Left ventricle myocardium inferior (tissue), 1 donor: ENCODE measurements at regions not wholly inside any gene's neighbourhood (a gene's known extent, or its start where the extent isn't known, plus 50 kb on each side); places are given as distances from the start of the nearest gene placed in this dataset.

ENCODE experiments used
- DNase-seq: peaks from one replicate; pipeline ENCODE4 v3.0.0-alpha.2; 2020
- H3K27ac ChIP-seq: fragments of 200-600 bp; replicated peaks from 2 replicates; pipeline ENCODE4 v1.8.0; 2021
- H3K27me3 ChIP-seq: fragments of 200-600 bp; 2 replicates; pipeline ENCODE4 v1.8.0; 2021; ENCODE audit warnings: low read depth
- H3K36me3 ChIP-seq: fragments of 200-600 bp; 2 replicates; pipeline ENCODE4 v1.8.0; 2021
- H3K4me1 ChIP-seq: fragments of 200-600 bp; 2 replicates; pipeline ENCODE4 v1.8.0; 2021
- H3K4me3 ChIP-seq: fragments of 200-600 bp; 2 replicates; pipeline ENCODE4 v1.8.0; 2021; ENCODE audit warnings: mild to moderate bottlenecking, moderate library complexity
- H3K9me3 ChIP-seq: fragments of 200-600 bp; replicated peaks from 2 replicates; pipeline ENCODE4 v1.8.0; 2021
- intact Hi-C: fragments of 100-400 bp; cut with micrococcal nuclease; formaldehyde crosslinking; loops from one replicate; pipeline ENCODE4 v1.11.0; 2022
- TF ChIP-seq, protein P1 (sequence below): fragments of 200-600 bp; IDR thresholded peaks from 2 replicates; pipeline ENCODE4 v1.8.0; 2021; ENCODE audit warnings: antibody characterized with exemption, mild to moderate bottlenecking, borderline replicate concordance
- donor health status: DM: no; HTN: yes; CAD: no; lungs with severe emphysema.

- Histone ChIP-seq H3K36me3 (no peaks in the 10 kb centered on the region), H3K27me3 (peaks cover 4% of the 10 kb centered on the region), H3K9me3 (no peaks in the 10 kb centered on the region), H3K4me1 (no peaks in the 10 kb centered on the region), H3K27ac (no peak overlapping the region), H3K4me3 (no peak overlapping the region)
- TF ChIP-seq, protein P1, sequence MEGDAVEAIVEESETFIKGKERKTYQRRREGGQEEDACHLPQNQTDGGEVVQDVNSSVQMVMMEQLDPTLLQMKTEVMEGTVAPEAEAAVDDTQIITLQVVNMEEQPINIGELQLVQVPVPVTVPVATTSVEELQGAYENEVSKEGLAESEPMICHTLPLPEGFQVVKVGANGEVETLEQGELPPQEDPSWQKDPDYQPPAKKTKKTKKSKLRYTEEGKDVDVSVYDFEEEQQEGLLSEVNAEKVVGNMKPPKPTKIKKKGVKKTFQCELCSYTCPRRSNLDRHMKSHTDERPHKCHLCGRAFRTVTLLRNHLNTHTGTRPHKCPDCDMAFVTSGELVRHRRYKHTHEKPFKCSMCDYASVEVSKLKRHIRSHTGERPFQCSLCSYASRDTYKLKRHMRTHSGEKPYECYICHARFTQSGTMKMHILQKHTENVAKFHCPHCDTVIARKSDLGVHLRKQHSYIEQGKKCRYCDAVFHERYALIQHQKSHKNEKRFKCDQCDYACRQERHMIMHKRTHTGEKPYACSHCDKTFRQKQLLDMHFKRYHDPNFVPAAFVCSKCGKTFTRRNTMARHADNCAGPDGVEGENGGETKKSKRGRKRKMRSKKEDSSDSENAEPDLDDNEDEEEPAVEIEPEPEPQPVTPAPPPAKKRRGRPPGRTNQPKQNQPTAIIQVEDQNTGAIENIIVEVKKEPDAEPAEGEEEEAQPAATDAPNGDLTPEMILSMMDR: no peak
- DNase-seq: no peak
- intact Hi-C loops: no loop called here
Observed at GRCh38 chr1:239812580-239812979, 279.1 kb upstream of the FMN2 start.

DNA sequence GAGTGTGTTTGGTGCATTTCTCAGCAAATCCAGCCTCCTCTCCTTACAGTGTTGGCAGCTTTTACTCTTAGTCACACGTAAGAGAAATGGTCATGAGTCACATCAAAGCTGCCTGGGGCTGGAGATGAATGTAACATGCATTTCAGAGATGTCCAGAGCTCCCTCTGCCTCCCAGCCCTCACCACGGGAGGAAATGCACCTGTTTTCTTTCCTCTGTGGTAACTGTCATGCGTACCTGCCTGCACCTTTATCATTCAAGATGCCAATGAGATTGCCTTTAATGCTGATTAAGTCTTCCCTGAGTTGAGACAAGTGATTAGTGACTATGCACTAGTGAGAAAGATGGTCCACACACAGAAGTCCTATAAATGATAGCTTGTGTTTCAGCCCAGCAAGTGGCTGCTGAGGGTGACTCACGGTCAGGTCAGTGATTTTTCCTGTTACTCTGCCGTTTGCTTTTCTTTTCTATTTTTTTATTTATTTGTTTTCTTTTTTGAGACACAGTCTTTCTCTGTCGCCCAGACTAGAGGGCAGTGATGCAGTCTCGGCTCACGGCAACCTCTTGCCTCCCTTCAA lies 277.3 kb upstream of the FMN2 start:
- Histone ChIP-seq H3K27ac (no peak overlapping the region), H3K4me1 (no peaks in the 10 kb centered on the region), H3K9me3 (no peaks in the 10 kb centered on the region), H3K27me3 (peaks cover 4% of the 10 kb centered on the region), H3K36me3 (no peaks in the 10 kb centered on the region), H3K4me3 (no peak overlapping the region)
- TF ChIP-seq, protein P1: no peak
- intact Hi-C loops: no loop called here
- DNase-seq: no peak

DNA sequence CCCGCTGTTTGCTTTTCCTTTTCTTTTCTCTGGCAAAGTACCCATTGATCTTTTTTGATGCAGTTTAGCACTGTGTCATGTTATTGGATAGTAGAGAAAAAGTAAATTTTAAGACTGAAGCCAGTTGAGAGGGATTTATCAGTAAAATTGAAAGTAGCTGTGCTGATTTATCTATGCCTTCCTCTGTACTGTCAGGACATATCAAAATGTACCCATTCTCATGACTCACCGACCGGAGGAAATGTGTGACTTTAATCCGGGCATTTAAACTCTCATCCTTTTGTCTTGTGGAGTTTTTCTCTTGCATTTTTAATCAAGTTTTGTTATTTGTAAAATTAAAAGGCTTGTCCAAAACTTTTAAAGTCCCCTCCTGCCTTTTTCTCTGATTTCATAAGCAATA lies 276.6 kb upstream of the FMN2 start:
- DNase-seq: no peak
- intact Hi-C loops: no loop called here
- Histone ChIP-seq H3K4me1 (no peaks in the 10 kb centered on the region), H3K9me3 (no peaks in the 10 kb centered on the region), H3K36me3 (no peaks in the 10 kb centered on the region), H3K27me3 (peaks cover 4% of the 10 kb centered on the region), H3K27ac (no peak overlapping the region), H3K4me3 (no peak overlapping the region)
- TF ChIP-seq, protein P1: no peak

- intact Hi-C loops: no loop called here
- Histone ChIP-seq H3K9me3 (no peaks in the 10 kb centered on the region), H3K27ac (no peak overlapping the region), H3K27me3 (peaks cover 7% of the 10 kb centered on the region), H3K4me3 (no peak overlapping the region), H3K4me1 (no peaks in the 10 kb centered on the region), H3K36me3 (no peaks in the 10 kb centered on the region)
- no peak for DNase-seq
- TF ChIP-seq, protein P1: no peak
Observed at GRCh38 chr1:239816081-239816782, 275.5 kb upstream of the FMN2 start.

DNA sequence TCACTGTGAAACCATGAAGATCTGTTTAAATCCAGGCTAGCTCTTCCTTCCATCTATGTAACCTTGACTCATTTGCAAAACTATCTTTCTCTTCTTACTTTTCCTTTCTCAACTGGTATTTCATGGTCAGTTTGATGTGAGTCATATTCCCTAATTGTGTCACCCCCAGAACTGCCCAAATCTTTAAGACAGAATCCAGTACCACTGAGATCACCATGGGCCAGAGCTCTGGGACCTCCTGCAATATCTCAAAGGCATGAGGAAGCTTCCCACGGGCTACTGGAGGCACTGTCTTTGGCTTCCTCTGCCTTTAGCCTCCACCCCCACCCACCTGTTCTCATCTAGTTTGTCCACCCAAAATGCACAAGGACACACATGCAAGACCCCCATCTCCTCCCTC lies 274.4 kb upstream of the FMN2 start:
- no peaks in the 10 kb centered on the region for H3K9me3 ChIP-seq
- no peaks in the 10 kb centered on the region for H3K4me1 ChIP-seq
- TF ChIP-seq, protein P1: no peak
- H3K4me3 ChIP-seq: no peak overlapping the region
- DNase-seq: no peak
- H3K27me3 ChIP-seq: peaks cover 7% of the 10 kb centered on the region
- H3K36me3 ChIP-seq: no peaks in the 10 kb centered on the region
- intact Hi-C loops: no loop called here
- H3K27ac ChIP-seq: no peak overlapping the region
